ENCODE measurements at regions not wholly inside any gene's neighbourhood (a gene's known extent, or its start where the extent isn't known, plus 50 kb on each side); places are given as distances from the start of the nearest gene placed in this dataset.

DNA sequence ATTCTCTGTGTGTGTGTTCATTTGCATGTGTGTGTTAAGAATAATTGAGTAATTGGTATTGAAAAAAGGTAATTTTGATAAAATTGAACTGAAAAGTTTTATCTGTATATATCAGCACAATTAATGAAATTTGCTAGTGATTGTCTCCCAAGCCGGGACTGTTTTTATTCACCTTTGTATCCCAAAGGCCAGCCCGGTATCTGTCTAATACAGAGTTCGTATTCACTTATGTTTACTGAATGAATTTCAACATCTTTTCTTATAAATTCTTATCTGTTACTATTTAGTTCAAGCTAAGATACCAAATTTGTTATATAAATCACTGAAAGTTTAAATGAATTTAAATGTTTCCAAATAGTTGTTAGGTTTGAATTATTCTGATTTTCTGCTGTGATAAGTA is 394.0 kb upstream of the NAALADL2 start:
- TF ChIP-seq, protein P1, sequence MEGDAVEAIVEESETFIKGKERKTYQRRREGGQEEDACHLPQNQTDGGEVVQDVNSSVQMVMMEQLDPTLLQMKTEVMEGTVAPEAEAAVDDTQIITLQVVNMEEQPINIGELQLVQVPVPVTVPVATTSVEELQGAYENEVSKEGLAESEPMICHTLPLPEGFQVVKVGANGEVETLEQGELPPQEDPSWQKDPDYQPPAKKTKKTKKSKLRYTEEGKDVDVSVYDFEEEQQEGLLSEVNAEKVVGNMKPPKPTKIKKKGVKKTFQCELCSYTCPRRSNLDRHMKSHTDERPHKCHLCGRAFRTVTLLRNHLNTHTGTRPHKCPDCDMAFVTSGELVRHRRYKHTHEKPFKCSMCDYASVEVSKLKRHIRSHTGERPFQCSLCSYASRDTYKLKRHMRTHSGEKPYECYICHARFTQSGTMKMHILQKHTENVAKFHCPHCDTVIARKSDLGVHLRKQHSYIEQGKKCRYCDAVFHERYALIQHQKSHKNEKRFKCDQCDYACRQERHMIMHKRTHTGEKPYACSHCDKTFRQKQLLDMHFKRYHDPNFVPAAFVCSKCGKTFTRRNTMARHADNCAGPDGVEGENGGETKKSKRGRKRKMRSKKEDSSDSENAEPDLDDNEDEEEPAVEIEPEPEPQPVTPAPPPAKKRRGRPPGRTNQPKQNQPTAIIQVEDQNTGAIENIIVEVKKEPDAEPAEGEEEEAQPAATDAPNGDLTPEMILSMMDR (IDR thresholded peaks at IDR 0.05; ENCODE audit: insufficient read depth, low read length, poor library complexity, severe bottlenecking): no peak
- TF ChIP-seq EZH2phosphoT487 (conservative IDR thresholded peaks at IDR 0.05; ENCODE audit: low read length): no peak
